ENCODE measurements at regions not wholly inside any gene's neighbourhood (a gene's known extent, or its start where the extent isn't known, plus 50 kb on each side); places are given as distances from the start of the nearest gene placed in this dataset.

GRCh38 chr10:64060389-64060788 is 539.2 kb downstream of the REEP3 start:
- no peak for FAIRE-seq
- ATAC-seq: no peak
- H2AFZ ChIP-seq (ENCODE audit: low read length): no peak overlapping the region
- ChIA-PET POLR2A (no interaction called here), CTCF (ENCODE audit: low intra/inter-chr PET ratio, low total read pairs) (no interaction called here)
- 88% methylated on average over 7 of the region's 7 CpGs for WGBS (ENCODE audit: low lambda C conversion rate)
- no peak overlapping the region for H3K4me3 ChIP-seq (replicated peaks in 1 of 3; ENCODE audit: insufficient read depth in 1 of 3, low read depth in 2 of 3, low read length in 3 of 3)
- intact Hi-C loops (cut with micrococcal nuclease; ENCODE audit: unreplicated experiment) (no loop called here), in situ Hi-C loops (cut with HindIII; ENCODE audit: extremely low pct_ligation_motif_present, low pct_unique_long_range_greater_than_20kb) (no loop called here)
- no peaks in the 10 kb centered on the region for H3K27me3 ChIP-seq (ENCODE audit: control insufficient read depth in 1 of 2, insufficient read depth in 2 of 2, low read length in 2 of 2)
- H3K9me3 ChIP-seq (ENCODE audit: low read length): no peaks in the 10 kb centered on the region
- H3K27ac ChIP-seq (ENCODE audit: extremely low read length, insufficient read depth, low read length): no peak overlapping the region
- no peak overlapping the region for H3K9ac ChIP-seq (ENCODE audit: insufficient read depth, low read depth, low read length)
- peaks cover 17% of the 10 kb centered on the region for H3K4me1 ChIP-seq (ENCODE audit: insufficient read depth, low read length)
- no peak for DNase-seq (ENCODE audit: low spot score)
- H3K36me3 ChIP-seq (replicated peaks in 1 of 2; ENCODE audit: control insufficient read depth in 1 of 2, insufficient read depth in 2 of 2, low read length in 2 of 2): no peaks in the 10 kb centered on the region
- no TSS peak for BruUV-seq (replicated peaks)
- no peak for TF ChIP-seq PLRG1 (conservative IDR thresholded peaks at IDR 0.05)
- no peak for TF ChIP-seq STAT6 (CRISPR knock-in tag; IDR thresholded peaks at IDR 0.05; ENCODE audit: borderline replicate concordance)
- TF ChIP-seq ZFYVE20 (CRISPR knock-in tag; IDR thresholded peaks at IDR 0.05; ENCODE audit: borderline replicate concordance, low read depth): no peak
- no peak for TF ChIP-seq NR1H2 (CRISPR knock-in tag; IDR thresholded peaks at IDR 0.05; ENCODE audit: borderline replicate concordance, low read depth)
- no peak for TF ChIP-seq ZBTB7A (CRISPR knock-in tag; IDR thresholded peaks at IDR 0.05)
- TF ChIP-seq NCOA1 (CRISPR knock-in tag; IDR thresholded peaks at IDR 0.05): no peak
- no peak for TF ChIP-seq CEBPZ (IDR thresholded peaks at IDR 0.05; ENCODE audit: low read length)
- no peak for TF ChIP-seq CBX2 (IDR thresholded peaks at IDR 0.05; ENCODE audit: low read depth, low read length)
- no peak for TF ChIP-seq CBX2 (CRISPR knock-in tag; IDR thresholded peaks at IDR 0.05; ENCODE audit: low read depth)
- TF ChIP-seq TCF7L2 (IDR thresholded peaks at IDR 0.05; ENCODE audit: low read depth, low read length): no peak
- no peak overlapping the region for H3K4me2 ChIP-seq (ENCODE audit: low read depth, low read length)
- no peaks in the 10 kb centered on the region for H4K20me1 ChIP-seq (ENCODE audit: insufficient read depth, low read length)
- H3K79me2 ChIP-seq (ENCODE audit: insufficient read depth, low read length): no peaks in the 10 kb centered on the region

Data from HepG2 (cell line).